ENCODE measurements at regions not wholly inside any gene's neighbourhood (a gene's known extent, or its start where the extent isn't known, plus 50 kb on each side); places are given as distances from the start of the nearest gene placed in this dataset.

DNA sequence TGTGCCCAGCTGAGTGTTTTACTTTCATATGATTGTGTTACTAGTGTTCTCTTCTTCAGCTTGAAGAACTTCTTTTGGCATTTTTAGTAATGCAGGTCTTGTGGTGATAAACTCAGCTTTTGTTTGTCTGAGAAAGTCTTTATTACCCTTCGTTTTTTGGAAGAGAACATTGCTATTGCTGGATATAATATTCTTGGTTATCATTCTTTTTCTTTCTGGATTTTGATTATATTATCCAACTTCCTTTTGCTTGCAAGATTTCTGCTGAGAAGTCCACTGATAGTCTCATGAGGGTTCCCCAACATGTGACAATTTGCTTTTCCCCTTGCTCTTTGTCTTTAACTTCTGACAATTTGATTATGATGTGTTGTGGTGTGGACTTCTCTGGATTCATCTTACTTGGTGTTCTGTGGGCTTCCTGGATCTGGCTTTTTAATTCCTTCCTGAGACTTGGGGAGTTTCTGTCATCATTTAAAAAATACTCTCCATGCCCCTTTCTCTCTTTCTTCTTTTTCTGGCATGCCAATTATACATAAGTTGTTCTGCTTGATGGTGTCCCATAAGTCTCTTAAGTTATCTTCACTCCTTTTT, 416.8 kb downstream of the CCDC91 start:
- intact Hi-C loops (cut with DNase I) = no loop called here
- Histone ChIP-seq H3K9me3 (no peaks in the 10 kb centered on the region), H3K36me3 (no peaks in the 10 kb centered on the region), H3K27ac (no peak overlapping the region), H3K27me3 (replicated peaks; ENCODE audit: insufficient read depth) (no peaks in the 10 kb centered on the region), H3K4me1 (replicated peaks) (no peaks in the 10 kb centered on the region), H3K4me3 (no peak overlapping the region)
- 71% methylated on average over 1 of the region's 1 CpG for WGBS
- DNase-seq (ENCODE audit: low spot score) = no peak
- no peak for TF ChIP-seq POLR2AphosphoS5 (IDR thresholded peaks at IDR 0.05)
- TF ChIP-seq, protein P1, sequence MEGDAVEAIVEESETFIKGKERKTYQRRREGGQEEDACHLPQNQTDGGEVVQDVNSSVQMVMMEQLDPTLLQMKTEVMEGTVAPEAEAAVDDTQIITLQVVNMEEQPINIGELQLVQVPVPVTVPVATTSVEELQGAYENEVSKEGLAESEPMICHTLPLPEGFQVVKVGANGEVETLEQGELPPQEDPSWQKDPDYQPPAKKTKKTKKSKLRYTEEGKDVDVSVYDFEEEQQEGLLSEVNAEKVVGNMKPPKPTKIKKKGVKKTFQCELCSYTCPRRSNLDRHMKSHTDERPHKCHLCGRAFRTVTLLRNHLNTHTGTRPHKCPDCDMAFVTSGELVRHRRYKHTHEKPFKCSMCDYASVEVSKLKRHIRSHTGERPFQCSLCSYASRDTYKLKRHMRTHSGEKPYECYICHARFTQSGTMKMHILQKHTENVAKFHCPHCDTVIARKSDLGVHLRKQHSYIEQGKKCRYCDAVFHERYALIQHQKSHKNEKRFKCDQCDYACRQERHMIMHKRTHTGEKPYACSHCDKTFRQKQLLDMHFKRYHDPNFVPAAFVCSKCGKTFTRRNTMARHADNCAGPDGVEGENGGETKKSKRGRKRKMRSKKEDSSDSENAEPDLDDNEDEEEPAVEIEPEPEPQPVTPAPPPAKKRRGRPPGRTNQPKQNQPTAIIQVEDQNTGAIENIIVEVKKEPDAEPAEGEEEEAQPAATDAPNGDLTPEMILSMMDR (IDR thresholded peaks at IDR 0.05) = no peak
- no peak for TF ChIP-seq POLR2A (IDR thresholded peaks at IDR 0.05)

DNA sequence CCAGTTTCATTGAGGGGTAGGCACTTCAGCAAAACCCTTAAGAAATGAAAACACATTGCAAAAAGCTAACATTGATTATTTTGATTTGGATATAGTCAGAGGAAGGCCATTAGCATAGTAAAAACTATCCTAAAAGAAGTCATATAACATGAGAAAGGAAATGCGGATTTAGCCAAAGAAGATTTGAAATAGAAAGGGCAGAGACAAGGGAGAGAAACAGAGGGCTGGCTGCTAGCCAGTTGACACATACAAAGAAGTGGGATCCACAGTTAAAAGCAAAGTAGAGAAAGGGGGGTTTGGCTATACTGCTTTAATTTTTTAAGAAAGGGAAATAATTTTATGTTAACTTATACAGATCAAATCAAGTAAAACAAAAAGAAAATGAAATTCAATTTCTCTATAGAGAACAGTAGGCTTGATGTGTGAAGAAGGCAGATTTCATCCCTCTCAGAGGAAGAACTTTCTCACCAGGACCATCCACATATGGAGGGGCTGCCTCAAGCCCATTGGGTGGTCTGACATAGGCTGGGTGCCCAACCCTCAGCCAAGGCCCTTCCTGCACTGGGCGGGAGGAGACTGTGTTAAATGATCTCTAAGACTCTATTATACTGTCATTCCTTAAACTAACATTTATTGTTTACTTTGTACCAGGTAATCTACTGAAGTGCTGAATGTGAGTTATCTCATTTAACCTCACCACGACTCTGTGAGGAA, 420.3 kb downstream of the CCDC91 start:
- Histone ChIP-seq H3K4me1 (replicated peaks) (no peaks in the 10 kb centered on the region), H3K4me3 (no peak overlapping the region), H3K36me3 (no peaks in the 10 kb centered on the region), H3K27ac (no peak overlapping the region), H3K27me3 (replicated peaks; ENCODE audit: insufficient read depth) (no peaks in the 10 kb centered on the region), H3K9me3 (no peaks in the 10 kb centered on the region)
- TF ChIP-seq POLR2AphosphoS5 (IDR thresholded peaks at IDR 0.05) (no peak), POLR2A (IDR thresholded peaks at IDR 0.05) (no peak)
- TF ChIP-seq, protein P1 (IDR thresholded peaks at IDR 0.05) = no peak
- intact Hi-C loops (cut with DNase I) = no loop called here
- no peak for DNase-seq (ENCODE audit: low spot score)
- WGBS = 56% methylated on average over 3 of the region's 3 CpGs

DNA sequence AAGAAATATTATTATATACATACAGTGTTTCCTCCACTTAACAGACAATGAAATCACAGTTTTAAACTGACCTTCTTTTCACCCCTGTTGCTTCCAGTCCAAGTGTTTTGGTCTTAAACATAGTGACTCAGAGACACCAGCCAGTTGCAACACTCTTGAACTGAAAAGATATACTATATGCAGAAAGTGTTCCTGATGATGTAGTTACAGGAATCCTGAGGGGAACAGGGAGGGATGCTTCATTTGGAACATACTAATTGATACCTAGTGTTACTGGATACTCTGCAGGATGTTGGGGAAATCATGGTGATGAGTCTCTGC, 420.8 kb downstream of the CCDC91 start:
- Histone ChIP-seq H3K36me3 (no peaks in the 10 kb centered on the region), H3K4me3 (no peak overlapping the region), H3K27ac (no peak overlapping the region), H3K9me3 (no peaks in the 10 kb centered on the region), H3K4me1 (replicated peaks) (no peaks in the 10 kb centered on the region), H3K27me3 (replicated peaks; ENCODE audit: insufficient read depth) (no peaks in the 10 kb centered on the region)
- TF ChIP-seq POLR2A (IDR thresholded peaks at IDR 0.05) (no peak), POLR2AphosphoS5 (IDR thresholded peaks at IDR 0.05) (no peak)
- TF ChIP-seq, protein P1 (IDR thresholded peaks at IDR 0.05) = no peak
- no peak for DNase-seq (ENCODE audit: low spot score)
- intact Hi-C loops (cut with DNase I) = no loop called here

DNA sequence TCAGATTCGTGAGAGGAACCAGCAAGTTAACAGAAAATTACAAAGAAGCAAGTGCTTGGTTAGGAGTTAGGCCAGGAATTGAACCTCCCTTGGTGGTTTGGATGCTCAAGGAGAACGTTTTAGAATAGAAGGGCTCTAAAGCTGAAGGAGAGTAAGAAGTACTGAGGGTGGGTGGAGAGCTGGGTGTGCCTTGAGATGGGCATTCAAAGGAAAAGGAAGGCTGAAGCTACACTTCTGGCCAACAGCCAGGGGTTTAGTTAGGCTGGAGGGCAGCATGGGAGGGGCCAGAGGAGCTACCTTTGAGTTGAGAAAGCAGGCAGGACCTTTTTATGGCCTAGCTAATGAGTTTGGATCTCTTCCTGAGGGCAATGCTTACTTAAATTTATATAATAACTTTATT, 421.2 kb downstream of the CCDC91 start:
- H3K9me3 ChIP-seq = no peaks in the 10 kb centered on the region
- TF ChIP-seq, protein P1 (IDR thresholded peaks at IDR 0.05) = no peak
- TF ChIP-seq POLR2A (IDR thresholded peaks at IDR 0.05) = no peak
- no peak for TF ChIP-seq POLR2AphosphoS5 (IDR thresholded peaks at IDR 0.05)
- no peaks in the 10 kb centered on the region for H3K27me3 ChIP-seq (replicated peaks; ENCODE audit: insufficient read depth)
- no peaks in the 10 kb centered on the region for H3K4me1 ChIP-seq (replicated peaks)
- intact Hi-C loops (cut with DNase I) = no loop called here
- H3K36me3 ChIP-seq = no peaks in the 10 kb centered on the region
- whole genome bisulfite sequencing = 69% methylated on average over 2 of the region's 2 CpGs
- H3K4me3 ChIP-seq = no peak overlapping the region
- DNase-seq (ENCODE audit: low spot score) = no peak
- no peak overlapping the region for H3K27ac ChIP-seq

DNA sequence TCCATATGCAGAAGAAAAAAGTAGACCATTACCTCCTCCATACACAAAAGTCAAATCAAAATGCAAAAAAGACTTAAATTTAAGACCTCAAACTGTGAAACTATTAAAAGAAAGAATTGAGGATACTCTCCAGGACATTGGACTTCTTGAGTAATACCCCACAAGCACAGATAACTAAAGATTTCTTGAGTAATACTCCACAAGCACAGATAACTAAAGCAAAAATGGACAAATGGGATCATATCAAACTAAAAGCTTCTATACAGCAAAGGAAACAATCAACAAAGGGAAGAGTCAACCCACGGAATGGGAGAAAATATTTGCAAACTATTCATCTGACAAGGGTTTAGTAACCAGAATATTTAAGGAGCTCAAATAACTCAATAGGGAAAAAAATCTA, 427.9 kb downstream of the CCDC91 start:
- intact Hi-C loops (cut with DNase I) = no loop called here
- no peaks in the 10 kb centered on the region for H3K4me1 ChIP-seq (replicated peaks)
- no peak overlapping the region for H3K27ac ChIP-seq
- no peaks in the 10 kb centered on the region for H3K36me3 ChIP-seq
- DNase-seq (ENCODE audit: low spot score) = no peak
- 71% methylated on average over 1 of the region's 1 CpG for WGBS
- H3K9me3 ChIP-seq = no peaks in the 10 kb centered on the region
- H3K27me3 ChIP-seq (replicated peaks; ENCODE audit: insufficient read depth) = no peaks in the 10 kb centered on the region
- no peak overlapping the region for H3K4me3 ChIP-seq
- TF ChIP-seq POLR2A (IDR thresholded peaks at IDR 0.05) = no peak
- TF ChIP-seq POLR2AphosphoS5 (IDR thresholded peaks at IDR 0.05) = no peak
- TF ChIP-seq, protein P1 (IDR thresholded peaks at IDR 0.05) = no peak

Data from prostate gland (tissue), 2 donors.